ENCODE measurements at regions not wholly inside any gene's neighbourhood (a gene's known extent, or its start where the extent isn't known, plus 50 kb on each side); places are given as distances from the start of the nearest gene placed in this dataset.
"Not testable (repeated sequence)": the region's sequence is repeated elsewhere in the genome, so short reads cannot be mapped to it uniquely, and the experiment has no call there.

DNA sequence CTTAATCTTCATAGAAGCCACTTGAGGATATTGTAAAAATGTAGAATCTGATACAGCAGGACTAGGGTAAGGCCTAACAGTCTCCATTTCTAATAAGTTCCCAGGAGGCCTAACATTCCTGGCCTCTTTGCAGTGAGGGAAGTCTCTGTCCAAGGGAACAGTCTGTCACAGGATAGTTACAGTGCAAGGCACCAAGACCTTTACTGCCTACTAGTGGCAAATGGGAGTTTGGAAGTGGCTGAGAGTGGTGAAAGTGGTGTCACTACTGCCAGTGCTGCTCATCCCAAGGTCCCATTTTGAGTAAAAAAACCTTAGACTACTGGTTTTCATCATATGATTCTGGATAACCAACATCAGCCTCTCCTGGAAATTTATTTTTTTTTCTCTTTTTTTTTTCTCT lies 619.5 kb upstream of the SEMA3D start:
- Histone ChIP-seq H3K36me3 (no peaks in the 10 kb centered on the region), H3K9me3 (ENCODE audit: severe bottlenecking) (no peaks in the 10 kb centered on the region), H3K27me3 (ENCODE audit: insufficient read depth, low read depth, severe bottlenecking) (no peaks in the 10 kb centered on the region), H3K27ac (no peak overlapping the region), H3K4me3 (ENCODE audit: low read depth, low read length) (no peak overlapping the region)
- TF ChIP-seq, protein P1, sequence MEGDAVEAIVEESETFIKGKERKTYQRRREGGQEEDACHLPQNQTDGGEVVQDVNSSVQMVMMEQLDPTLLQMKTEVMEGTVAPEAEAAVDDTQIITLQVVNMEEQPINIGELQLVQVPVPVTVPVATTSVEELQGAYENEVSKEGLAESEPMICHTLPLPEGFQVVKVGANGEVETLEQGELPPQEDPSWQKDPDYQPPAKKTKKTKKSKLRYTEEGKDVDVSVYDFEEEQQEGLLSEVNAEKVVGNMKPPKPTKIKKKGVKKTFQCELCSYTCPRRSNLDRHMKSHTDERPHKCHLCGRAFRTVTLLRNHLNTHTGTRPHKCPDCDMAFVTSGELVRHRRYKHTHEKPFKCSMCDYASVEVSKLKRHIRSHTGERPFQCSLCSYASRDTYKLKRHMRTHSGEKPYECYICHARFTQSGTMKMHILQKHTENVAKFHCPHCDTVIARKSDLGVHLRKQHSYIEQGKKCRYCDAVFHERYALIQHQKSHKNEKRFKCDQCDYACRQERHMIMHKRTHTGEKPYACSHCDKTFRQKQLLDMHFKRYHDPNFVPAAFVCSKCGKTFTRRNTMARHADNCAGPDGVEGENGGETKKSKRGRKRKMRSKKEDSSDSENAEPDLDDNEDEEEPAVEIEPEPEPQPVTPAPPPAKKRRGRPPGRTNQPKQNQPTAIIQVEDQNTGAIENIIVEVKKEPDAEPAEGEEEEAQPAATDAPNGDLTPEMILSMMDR (IDR thresholded peaks at IDR 0.05; ENCODE audit: low read depth, low read length) = peak; percentile 46
- no peak for DNase-seq

DNA sequence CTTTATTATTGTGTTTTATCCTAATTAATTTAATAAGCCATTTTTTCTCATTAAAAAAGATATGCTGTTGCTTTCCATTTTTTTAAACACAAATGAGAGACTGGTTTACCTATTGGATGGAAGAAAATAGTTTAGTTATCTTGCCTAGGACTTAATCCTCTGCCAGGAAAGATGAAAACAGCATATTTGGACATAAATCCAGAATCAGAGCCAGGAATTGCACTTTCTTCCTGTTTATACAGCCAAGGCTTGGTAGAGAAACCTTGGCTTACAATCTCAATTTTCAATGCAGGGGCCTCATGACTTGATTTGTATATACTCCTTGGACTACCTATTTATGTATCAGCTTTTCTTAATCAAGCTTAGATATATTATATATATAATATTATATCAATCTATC lies 618.8 kb upstream of the SEMA3D start:
- H3K27ac ChIP-seq = no peak overlapping the region
- H3K9me3 ChIP-seq (ENCODE audit: severe bottlenecking) = no peaks in the 10 kb centered on the region
- no peak for DNase-seq
- H3K27me3 ChIP-seq (ENCODE audit: insufficient read depth, low read depth, severe bottlenecking) = no peaks in the 10 kb centered on the region
- no peak overlapping the region for H3K4me3 ChIP-seq (ENCODE audit: low read depth, low read length)
- TF ChIP-seq, protein P1 (IDR thresholded peaks at IDR 0.05; ENCODE audit: low read depth, low read length) = no peak
- no peaks in the 10 kb centered on the region for H3K36me3 ChIP-seq

GRCh38 chr7:85805249-85805648 lies 618.4 kb upstream of the SEMA3D start:
- H3K36me3 ChIP-seq = no peaks in the 10 kb centered on the region

DNA sequence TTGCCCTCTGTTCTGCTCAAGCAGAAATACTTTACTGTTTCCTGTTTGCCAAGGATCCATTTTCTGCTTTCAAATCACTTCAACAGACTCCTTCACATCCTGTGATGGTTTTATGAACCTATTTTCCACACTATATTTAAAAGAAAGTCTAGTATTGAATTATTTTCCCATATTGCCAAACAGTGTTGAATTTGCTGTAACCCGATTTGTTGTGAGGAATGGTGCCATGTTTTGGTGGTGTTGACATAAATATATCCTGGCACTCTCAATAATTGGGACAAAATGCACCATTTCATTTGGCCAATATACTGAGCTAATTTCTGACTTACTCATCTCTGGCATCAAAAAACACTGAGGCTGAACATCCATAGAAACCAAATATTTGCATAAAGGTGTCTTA lies 615.4 kb upstream of the SEMA3D start:
- H3K27me3 ChIP-seq (ENCODE audit: insufficient read depth, low read depth, severe bottlenecking) = no peaks in the 10 kb centered on the region
- H3K9me3 ChIP-seq (ENCODE audit: severe bottlenecking) = no peaks in the 10 kb centered on the region
- H3K36me3 ChIP-seq = no peaks in the 10 kb centered on the region
- TF ChIP-seq, protein P1 (IDR thresholded peaks at IDR 0.05; ENCODE audit: low read depth, low read length) = no peak
- DNase-seq = no peak
- H3K27ac ChIP-seq = no peak overlapping the region
- H3K4me3 ChIP-seq (ENCODE audit: low read depth, low read length) = no peak overlapping the region

More at GRCh38 chr7:85805249-85805648, 618.4 kb upstream of the SEMA3D start:
- TF ChIP-seq, protein P1 (IDR thresholded peaks at IDR 0.05; ENCODE audit: low read depth, low read length) = no peak
- no peak for DNase-seq
- no peak overlapping the region for H3K4me3 ChIP-seq (ENCODE audit: low read depth, low read length)
- H3K27me3 ChIP-seq (ENCODE audit: insufficient read depth, low read depth, severe bottlenecking) = no peaks in the 10 kb centered on the region
- no peak overlapping the region for H3K27ac ChIP-seq
- no peaks in the 10 kb centered on the region for H3K9me3 ChIP-seq (ENCODE audit: severe bottlenecking)

- TF ChIP-seq, protein P1 (IDR thresholded peaks at IDR 0.05; ENCODE audit: low read depth, low read length) = no peak
- H3K4me3 ChIP-seq (ENCODE audit: low read depth, low read length) = no peak overlapping the region
- no peaks in the 10 kb centered on the region for H3K36me3 ChIP-seq
- H3K27me3 ChIP-seq (ENCODE audit: insufficient read depth, low read depth, severe bottlenecking) = no peaks in the 10 kb centered on the region
- DNase-seq = no peak
- no peaks in the 10 kb centered on the region for H3K9me3 ChIP-seq (ENCODE audit: severe bottlenecking)
- H3K27ac ChIP-seq = no peak overlapping the region
These were observed 610.1 kb upstream of the SEMA3D start for GRCh38 chr7:85796956-85797355.

DNA sequence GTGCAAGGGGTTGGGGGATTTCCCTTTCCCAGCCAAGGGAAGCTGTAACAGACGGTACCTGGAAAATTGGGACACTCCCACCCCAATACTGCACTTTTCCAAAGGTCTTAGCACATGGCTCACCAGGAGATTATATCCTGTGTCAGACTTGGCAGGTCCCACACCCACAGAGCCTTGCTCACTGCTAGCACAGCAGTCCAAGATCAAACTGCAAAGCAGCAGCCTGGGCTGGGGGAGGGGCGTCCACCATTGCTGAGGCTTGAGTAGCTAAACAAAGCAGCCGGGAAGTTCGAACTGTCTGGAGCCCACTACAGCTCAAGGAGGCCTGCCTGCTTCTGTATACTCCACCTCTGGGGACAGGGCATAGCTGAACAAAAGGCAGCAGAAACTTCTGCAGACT lies 604.2 kb upstream of the SEMA3D start:
- not testable (repeated sequence) for H3K36me3 ChIP-seq; H3K27ac ChIP-seq; H3K4me3 ChIP-seq (ENCODE audit: low read depth, low read length); H3K27me3 ChIP-seq (ENCODE audit: insufficient read depth, low read depth, severe bottlenecking); H3K9me3 ChIP-seq (ENCODE audit: severe bottlenecking); DNase-seq
